Tibial artery (tissue), 4 donors: ENCODE measurements at regions not wholly inside any gene's neighbourhood (a gene's known extent, or its start where the extent isn't known, plus 50 kb on each side); places are given as distances from the start of the nearest gene placed in this dataset.

ENCODE experiments used
- DNase-seq, 2 donors: peaks; one replicate each; pipeline ENCODE4 v3.0.0-alpha.2; 2019
- H3K27ac ChIP-seq, 2 donors: fragments of 200-600 bp; sonication (generic) in 1 of 2; 1 replicate in 1 of 2; 2 replicates in 1 of 2; pipeline ENCODE4 v1.5.1; 2018 to 2019; ENCODE audit warnings: mild to moderate bottlenecking in 1 of 2
- H3K27me3 ChIP-seq, 2 donors: fragments of 200-600 bp; sonication (generic) in 1 of 2; one replicate each; pipeline versions ENCODE4 v1.5.1 to v1.6.0; 2016 to 2019
- H3K36me3 ChIP-seq, 3 donors: fragments of 200-600 bp; sonication (generic) in 2 of 3; one replicate each; pipeline ENCODE4 v1.5.1; 2016 to 2019; ENCODE audit warnings: mild to moderate bottlenecking in 2 of 3
- H3K4me1 ChIP-seq, 4 donors: fragments of 200-600 bp; sonication (generic) in 2 of 4; 1 replicate in 3 of 4; 2 replicates in 1 of 4; pipeline ENCODE4 v1.5.1; 2016 to 2019
- H3K4me3 ChIP-seq, 2 donors: fragments of 200-600 bp; sonication (generic) in 1 of 2; 1 replicate in 1 of 2; 2 replicates in 1 of 2; pipeline ENCODE4 v1.5.1; 2018 to 2019; ENCODE audit warnings: mild to moderate bottlenecking in 2 of 2
- H3K9me3 ChIP-seq, 3 donors: fragments of 200-600 bp; sonication (generic) in 1 of 3; one replicate each; pipeline ENCODE4 v1.5.1; 2016 to 2019
- intact Hi-C: fragments of 100-400 bp; cut with DNase I; formaldehyde crosslinking; loops from one replicate; pipeline ENCODE4 v1.15.0; 2023; ENCODE audit warnings: low total_unique reads
- TF ChIP-seq, protein P1 (sequence below), 2 experiments: fragments of 200-600 bp in 1 of 2; fragments of 450-650 bp in 1 of 2; IDR thresholded peaks; one replicate each; pipeline ENCODE4 v1.5.1; 2017 to 2019; ENCODE audit warnings: antibody characterized with exemption in 2 of 2, mild to moderate bottlenecking in 1 of 2, moderate library complexity in 1 of 2

- no peaks in the 10 kb centered on the region for H3K27me3 ChIP-seq
- H3K36me3 ChIP-seq: no peaks in the 10 kb centered on the region
- H3K4me1 ChIP-seq: no peaks in the 10 kb centered on the region
- H3K27ac ChIP-seq: no peak overlapping the region
- no peak overlapping the region for H3K4me3 ChIP-seq
- intact Hi-C loops: no loop called here
- H3K9me3 ChIP-seq: no peaks in the 10 kb centered on the region
- TF ChIP-seq, protein P1, sequence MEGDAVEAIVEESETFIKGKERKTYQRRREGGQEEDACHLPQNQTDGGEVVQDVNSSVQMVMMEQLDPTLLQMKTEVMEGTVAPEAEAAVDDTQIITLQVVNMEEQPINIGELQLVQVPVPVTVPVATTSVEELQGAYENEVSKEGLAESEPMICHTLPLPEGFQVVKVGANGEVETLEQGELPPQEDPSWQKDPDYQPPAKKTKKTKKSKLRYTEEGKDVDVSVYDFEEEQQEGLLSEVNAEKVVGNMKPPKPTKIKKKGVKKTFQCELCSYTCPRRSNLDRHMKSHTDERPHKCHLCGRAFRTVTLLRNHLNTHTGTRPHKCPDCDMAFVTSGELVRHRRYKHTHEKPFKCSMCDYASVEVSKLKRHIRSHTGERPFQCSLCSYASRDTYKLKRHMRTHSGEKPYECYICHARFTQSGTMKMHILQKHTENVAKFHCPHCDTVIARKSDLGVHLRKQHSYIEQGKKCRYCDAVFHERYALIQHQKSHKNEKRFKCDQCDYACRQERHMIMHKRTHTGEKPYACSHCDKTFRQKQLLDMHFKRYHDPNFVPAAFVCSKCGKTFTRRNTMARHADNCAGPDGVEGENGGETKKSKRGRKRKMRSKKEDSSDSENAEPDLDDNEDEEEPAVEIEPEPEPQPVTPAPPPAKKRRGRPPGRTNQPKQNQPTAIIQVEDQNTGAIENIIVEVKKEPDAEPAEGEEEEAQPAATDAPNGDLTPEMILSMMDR (IDR thresholded peaks at IDR 0.05): no peak
- no peak for DNase-seq
Measured at GRCh38 chr6:146950351-146950835, 253.8 kb upstream of the STXBP5 start.

DNA sequence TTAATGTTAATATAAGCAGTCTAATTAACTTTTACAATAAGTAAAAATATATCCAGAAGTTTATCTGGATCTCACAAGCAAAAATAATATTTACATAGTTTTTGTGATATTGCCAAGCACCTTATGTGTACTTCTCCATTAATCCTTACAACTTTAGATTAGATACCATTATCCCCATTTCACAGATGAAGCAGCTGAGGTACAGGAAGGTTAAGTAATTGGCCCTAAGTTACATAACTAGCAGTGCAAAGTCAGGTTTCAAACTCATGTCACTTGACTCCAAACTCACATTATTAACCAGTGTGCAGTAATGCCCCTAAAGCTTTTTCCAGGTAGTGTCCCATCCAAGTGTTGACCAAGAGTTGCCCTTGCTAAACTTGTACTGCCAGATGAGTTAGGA, 248.6 kb upstream of the STXBP5 start:
- H3K36me3 ChIP-seq: no peaks in the 10 kb centered on the region
- no peak for DNase-seq
- H3K27me3 ChIP-seq: no peaks in the 10 kb centered on the region
- TF ChIP-seq, protein P1 (IDR thresholded peaks at IDR 0.05): no peak
- no peak overlapping the region for H3K4me3 ChIP-seq
- H3K27ac ChIP-seq: no peak overlapping the region
- H3K9me3 ChIP-seq: no peaks in the 10 kb centered on the region
- no peaks in the 10 kb centered on the region for H3K4me1 ChIP-seq
- intact Hi-C loops: no loop called here

DNA sequence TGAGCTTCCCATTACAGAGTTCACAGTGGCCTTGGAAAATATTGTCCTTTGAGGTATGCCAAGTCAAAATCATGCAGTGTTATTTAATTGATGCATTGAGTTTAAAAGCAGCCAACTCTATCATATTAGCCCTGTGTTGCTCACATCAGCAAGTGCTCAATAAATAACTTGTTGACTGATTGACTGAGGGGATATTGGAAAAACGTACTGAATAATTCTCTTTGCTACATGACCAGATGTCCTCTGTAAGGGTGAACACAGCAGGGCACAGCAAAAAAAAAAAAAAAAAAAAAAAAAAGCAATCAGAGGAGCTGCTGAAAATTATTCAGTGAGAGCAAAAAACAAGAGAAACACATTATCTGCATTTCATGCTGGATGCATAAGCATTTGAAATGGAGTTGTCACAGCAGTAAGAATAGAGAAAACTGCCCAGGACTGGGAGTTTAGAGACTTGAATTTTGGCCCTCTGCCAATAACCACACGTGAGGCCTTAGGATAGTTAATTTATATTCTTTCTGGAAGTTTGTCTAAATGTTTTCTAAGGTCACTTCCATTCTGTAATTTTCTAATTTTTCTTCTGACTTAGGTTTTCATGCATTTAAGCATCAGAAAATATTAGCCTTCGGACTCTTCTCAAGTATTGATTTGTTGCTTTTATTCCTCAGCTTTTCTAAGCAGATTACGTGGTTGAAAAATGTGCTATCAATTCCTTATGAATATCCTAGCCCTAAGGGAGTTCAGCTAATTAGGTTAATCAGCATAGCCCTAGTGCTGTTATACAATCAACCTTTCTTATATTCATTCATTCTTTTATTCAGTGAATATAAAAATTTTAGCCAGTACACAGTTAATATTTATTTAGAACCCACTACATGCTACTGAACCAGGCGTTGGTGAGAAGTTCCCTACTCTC, 246.8 kb upstream of the STXBP5 start:
- Histone ChIP-seq H3K36me3 (no peaks in the 10 kb centered on the region), H3K9me3 (no peaks in the 10 kb centered on the region), H3K27me3 (no peaks in the 10 kb centered on the region), H3K27ac (no peak overlapping the region), H3K4me1 (no peaks in the 10 kb centered on the region), H3K4me3 (no peak overlapping the region)
- TF ChIP-seq, protein P1 (IDR thresholded peaks at IDR 0.05): no peak
- no peak for DNase-seq
- intact Hi-C loops: no loop called here

- Histone ChIP-seq H3K27ac (no peak overlapping the region), H3K36me3 (no peaks in the 10 kb centered on the region), H3K4me1 (no peaks in the 10 kb centered on the region), H3K27me3 (no peaks in the 10 kb centered on the region), H3K4me3 (no peak overlapping the region), H3K9me3 (peaks cover 0 to 6% (median 3%) of the 10 kb centered on the region in 3 donors)
- intact Hi-C loops: no loop called here
- no peak for DNase-seq
- TF ChIP-seq, protein P1 (IDR thresholded peaks at IDR 0.05): no peak
Measured at GRCh38 chr6:146961831-146962230, 242.4 kb upstream of the STXBP5 start.

DNA sequence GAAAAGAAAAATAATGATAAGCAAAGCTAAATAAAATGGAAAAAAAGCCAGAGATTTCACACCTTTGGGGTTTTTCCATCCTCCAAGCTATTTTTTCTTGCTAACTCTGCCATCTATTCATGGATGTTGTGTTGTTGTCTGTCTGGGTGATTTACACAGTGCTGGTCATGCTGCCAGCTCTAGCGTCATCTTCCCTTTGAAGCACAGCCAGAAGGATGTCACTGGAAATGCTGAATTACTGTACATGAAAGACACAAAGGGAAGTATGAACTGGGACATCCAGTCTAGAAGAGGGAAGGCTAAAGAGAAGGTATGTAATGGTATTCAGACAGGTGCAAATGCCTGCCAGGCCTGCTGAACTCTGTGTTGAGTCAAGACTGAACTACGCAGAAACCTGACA, 241.9 kb upstream of the STXBP5 start:
- TF ChIP-seq, protein P1 (IDR thresholded peaks at IDR 0.05): no peak

More for the DNA sequence above, 241.9 kb upstream of the STXBP5 start:
- intact Hi-C loops: no loop called here
- no peak overlapping the region for H3K4me3 ChIP-seq
- no peaks in the 10 kb centered on the region for H3K27me3 ChIP-seq
- H3K9me3 ChIP-seq: peaks cover 0 to 6% (median 3%) of the 10 kb centered on the region in 3 donors
- H3K27ac ChIP-seq: no peak overlapping the region
- H3K36me3 ChIP-seq: no peaks in the 10 kb centered on the region
- no peaks in the 10 kb centered on the region for H3K4me1 ChIP-seq
- DNase-seq: no peak
